IMR-90 (cell line): ENCODE measurements at regions not wholly inside any gene's neighbourhood (a gene's known extent, or its start where the extent isn't known, plus 50 kb on each side); places are given as distances from the start of the nearest gene placed in this dataset.

Source experiments
- ATAC-seq: fragments of 200-7000 bp; cut with Tn5 transposase; 2 replicates; pipeline ENCODE4 v1.9.1; 2020; ENCODE audit warnings: low read depth, mild to moderate bottlenecking, moderate library complexity
- BruUV-seq: library from RNA; stranded (reverse); fragments of 400-500 nt; replicated peaks from 2 replicates; lab custom pipeline; 2021; lab: Mats Ljungman, UMichigan
- CTCF ChIA-PET: fragments of 300-600 bp; formaldehyde crosslinking; extraction: SDS; loops from one replicate; lab custom pipeline; 2021; ENCODE audit warnings: antibody characterized with exemption; lab: Yijun Ruan, JAX
- POLR2A ChIA-PET: fragments of 300-600 bp; sonication (Branson Sonifier 250); formaldehyde crosslinking; loops from one replicate; lab custom pipeline; 2022; ENCODE audit warnings: antibody characterized with exemption; ENCODE audit not compliant: unreplicated experiment; lab: Charles Lee
- DNase-seq: peaks from one replicate; pipeline ENCODE4 v3.0.0; 2013
- H2AFZ ChIP-seq: replicated peaks from 2 replicates; pipeline ENCODE3; 2013; ENCODE audit warnings: low read length, mild to moderate bottlenecking; ENCODE audit not compliant: poor library complexity
- H2AK5ac ChIP-seq: 2 replicates; pipeline ENCODE4 v1.6.1; 2013; ENCODE audit warnings: low read depth, low read length, inconsistent platforms
- H2AK9ac ChIP-seq: replicated peaks from 2 replicates; pipeline ENCODE3; 2013; ENCODE audit warnings: mild to moderate bottlenecking, low read depth, low read length, moderate library complexity; ENCODE audit not compliant: poor library complexity
- H2BK120ac ChIP-seq: 2 replicates; pipeline ENCODE4 v1.6.1; 2013; ENCODE audit warnings: low read depth, low read length, inconsistent platforms
- H2BK15ac ChIP-seq: 3 replicates; pipeline ENCODE4 v1.6.1; 2013; ENCODE audit warnings: low read depth, low read length, inconsistent platforms
- H2BK20ac ChIP-seq: 2 replicates; pipeline ENCODE4 v1.6.1; 2013; ENCODE audit warnings: low read depth, mild to moderate bottlenecking, inconsistent platforms, low read length, moderate library complexity
- H2BK5ac ChIP-seq: 2 replicates; pipeline ENCODE4 v1.6.1; 2013; ENCODE audit warnings: mild to moderate bottlenecking, low read depth, low read length, inconsistent platforms; ENCODE audit not compliant: poor library complexity, severe bottlenecking
- H3K14ac ChIP-seq: replicated peaks from 2 replicates; pipeline ENCODE4 v1.6.1; 2013; ENCODE audit warnings: low read depth, low read length, inconsistent platforms
- H3K18ac ChIP-seq: 2 replicates; pipeline ENCODE4 v1.6.1; 2013; ENCODE audit warnings: low read depth, low read length, control low read depth
- H3K23ac ChIP-seq: 2 replicates; pipeline ENCODE4 v1.6.1; 2013; ENCODE audit warnings: low read depth, low read length, inconsistent platforms
- H3K27ac ChIP-seq: 2 replicates; pipeline ENCODE4 v1.5.1; 2013; ENCODE audit warnings: mild to moderate bottlenecking, control low read depth, low read length; ENCODE audit not compliant: insufficient read depth
- H3K27me3 ChIP-seq: 2 replicates; pipeline ENCODE4 v1.6.1; 2013; ENCODE audit warnings: low read length; ENCODE audit not compliant: control insufficient read depth, insufficient read depth
- H3K36me3 ChIP-seq: 2 replicates; pipeline ENCODE4 v1.6.1; 2013; ENCODE audit warnings: low read length, mixed read lengths; ENCODE audit not compliant: control insufficient read depth, insufficient read depth
- H3K4ac ChIP-seq: 2 replicates; pipeline ENCODE4 v1.6.1; 2013; ENCODE audit warnings: low read depth, low read length, inconsistent platforms
- H3K4me1 ChIP-seq: 2 replicates; pipeline ENCODE4 v1.6.1; 2013; ENCODE audit warnings: low read length, mixed read lengths; ENCODE audit not compliant: control insufficient read depth, insufficient read depth
- H3K4me2 ChIP-seq: 2 replicates; pipeline ENCODE4 v1.6.1; 2013; ENCODE audit warnings: low read depth, mild to moderate bottlenecking, control low read depth, low read length, moderate library complexity
- H3K4me3 ChIP-seq: 2 replicates; pipeline ENCODE4 v1.5.1; 2013; ENCODE audit warnings: low read depth, mild to moderate bottlenecking, control low read depth, low read length, moderate library complexity; ENCODE audit not compliant: insufficient read depth
- H3K56ac ChIP-seq: 2 replicates; pipeline ENCODE4 v1.6.1; 2013; ENCODE audit warnings: low read length, inconsistent platforms; ENCODE audit not compliant: insufficient read depth; ENCODE audit errors: extremely low read depth
- H3K79me1 ChIP-seq, 2 experiments: 2 replicates each; pipeline ENCODE4 v1.6.1; 2013; ENCODE audit warnings: low read length in 2 of 2, inconsistent platforms in 1 of 2, low read depth in 1 of 2
- H3K9ac ChIP-seq: 2 replicates; pipeline ENCODE4 v1.6.1; 2013; ENCODE audit warnings: low read depth, low read length, control low read depth
- H3K9me1 ChIP-seq: 2 replicates; pipeline ENCODE4 v1.6.1; 2013; ENCODE audit warnings: low read length, inconsistent platforms; ENCODE audit not compliant: insufficient read depth
- H3K9me3 ChIP-seq: 2 replicates; pipeline ENCODE4 v1.6.1; 2013; ENCODE audit warnings: low read length; ENCODE audit not compliant: control insufficient read depth, insufficient read depth
- H4K20me1 ChIP-seq: 2 replicates; pipeline ENCODE4 v1.6.1; 2013; ENCODE audit warnings: low read length, inconsistent platforms; ENCODE audit not compliant: insufficient read depth
- H4K5ac ChIP-seq: 2 replicates; pipeline ENCODE4 v1.6.1; 2013; ENCODE audit warnings: mild to moderate bottlenecking, low read depth, low read length, control low read depth
- H4K8ac ChIP-seq, 2 experiments: 2 replicates each; pipeline ENCODE4 v1.6.1; 2013; ENCODE audit warnings: low read depth in 2 of 2, low read length in 2 of 2, control low read depth in 1 of 2, inconsistent platforms in 1 of 2
- H4K91ac ChIP-seq: 2 replicates; pipeline ENCODE4 v1.6.1; 2013; ENCODE audit warnings: low read depth, low read length, inconsistent platforms; ENCODE audit not compliant: insufficient read depth
- FOS ChIP-seq: fragments of 150-350 bp; IDR thresholded peaks from 2 replicates; pipeline ENCODE4 v1.6.1; 2016; ENCODE audit warnings: low read depth, low read length
- NFE2L2 ChIP-seq: fragments of 150-350 bp; IDR thresholded peaks from 2 replicates; pipeline ENCODE4 v1.6.1; 2016; ENCODE audit warnings: low read depth, mild to moderate bottlenecking, low read length
- RAD21 ChIP-seq: IDR thresholded peaks from 2 replicates; pipeline ENCODE4 v1.6.1; 2012; ENCODE audit warnings: low read length, improper control_type of control experiment
- RFX5 ChIP-seq: IDR thresholded peaks from 2 replicates; pipeline ENCODE4 v1.8.0; 2012; ENCODE audit warnings: low read depth, mild to moderate bottlenecking, low read length, moderate library complexity
- SMC3 ChIP-seq: fragments of 150-350 bp; IDR thresholded peaks from 2 replicates; pipeline ENCODE4 v1.6.1; 2016; ENCODE audit warnings: low read depth, mild to moderate bottlenecking, antibody characterized with exemption, low read length, moderate library complexity
- WGBS, 2 experiments: methylation state at CpG; one replicate each; pipeline versions ENCODE4 v1.1.5 to v1.1.7; 2013; ENCODE audit warnings: missing lambda C conversion rate in 2 of 2; ENCODE audit not compliant: insufficient read length in 1 of 2; ENCODE audit errors: extremely low coverage in 2 of 2; 5-methylcytosine and 5-hydroxymethylcytosine counted together
- dilution Hi-C: fragments of 300-500 bp; cut with HindIII; formaldehyde crosslinking; loops from one replicate; pipeline ENCODE4 v1.14.3; 2018; ENCODE audit warnings: low sequenced_read_pairs; ENCODE audit not compliant: unreplicated experiment
- in situ Hi-C: fragments of 300-500 bp; cut with MboI; formaldehyde crosslinking; loops from 3 replicates; pipeline ENCODE4 v1.14.3; 2019; ENCODE audit warnings: low sequenced_read_pairs, inconsistent platforms, mixed read lengths
- intact Hi-C: fragments of 100-400 bp; cut with micrococcal nuclease; formaldehyde crosslinking; loops from 2 replicates; pipeline ENCODE4 v1.10.0; 2022
- TF ChIP-seq, protein P1 (sequence below): fragments of 150-350 bp; IDR thresholded peaks from 2 replicates; pipeline ENCODE4 v1.6.1; 2017; ENCODE audit warnings: mild to moderate bottlenecking, antibody characterized with exemption, low read length, low read depth
- TF ChIP-seq, protein P2 (sequence below): fragments of 150-350 bp; IDR thresholded peaks from 2 replicates; pipeline ENCODE4 v1.6.1; 2016; ENCODE audit warnings: low read depth, mild to moderate bottlenecking, low read length, moderate library complexity, borderline replicate concordance
- TF ChIP-seq, protein P3 (sequence below): conservative IDR thresholded peaks from 2 replicates; pipeline ENCODE4 v1.5.1; 2012; ENCODE audit warnings: mild to moderate bottlenecking, low read depth, low read length, improper control_type of control experiment

DNA sequence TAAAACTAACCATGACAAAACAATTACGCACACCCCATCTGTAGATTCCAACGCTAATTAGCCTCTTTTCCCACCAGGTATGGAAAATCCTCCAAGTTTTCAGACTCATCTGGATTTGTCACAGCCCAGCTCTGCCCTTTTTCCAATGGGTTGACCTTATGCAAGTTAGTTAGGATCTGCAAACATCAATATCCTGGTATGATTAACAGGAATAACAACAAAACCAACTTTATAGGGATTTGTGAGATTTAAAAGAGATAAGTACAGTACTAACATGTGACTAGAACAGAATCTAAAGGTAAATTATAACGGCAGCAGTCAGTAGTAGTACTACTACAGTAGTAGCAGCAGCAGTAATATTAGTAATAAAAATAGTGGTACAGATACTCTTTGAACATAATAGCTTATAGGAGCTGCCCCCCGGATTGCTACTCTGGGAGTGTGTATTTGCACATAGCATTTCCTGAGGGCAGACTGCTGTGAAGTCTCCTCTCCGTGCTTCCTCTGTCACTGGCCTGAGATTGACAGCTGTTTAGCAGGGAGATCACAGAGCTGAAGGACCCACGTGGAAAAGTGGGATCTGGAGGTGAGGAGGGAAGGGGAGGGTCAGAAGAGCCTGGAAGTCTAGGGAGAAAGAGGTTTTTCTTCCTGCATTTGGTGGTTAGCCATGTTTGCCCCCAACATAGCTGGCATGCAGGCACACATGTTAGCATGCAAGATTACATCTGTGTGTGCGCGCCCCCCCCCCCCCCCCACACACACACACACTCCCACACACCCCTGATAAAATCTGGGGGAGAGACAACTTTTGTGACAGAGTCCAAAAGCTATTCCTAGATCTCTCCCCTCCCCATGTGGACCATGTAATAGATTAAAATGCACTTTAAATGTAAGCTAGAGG, 73.3 kb upstream of the FAM171A1 start:
- Histone ChIP-seq H4K8ac (no peak overlapping the region), H3K9me1 (no peaks in the 10 kb centered on the region), H3K27me3 (peaks cover 24% of the 10 kb centered on the region), H4K91ac (no peak overlapping the region), H3K4me1 (no peaks in the 10 kb centered on the region), H2BK20ac (no peak overlapping the region), H3K18ac (no peak overlapping the region), H4K20me1 (no peaks in the 10 kb centered on the region), H2BK120ac (no peak overlapping the region), H3K9me3 (peaks cover 2% of the 10 kb centered on the region; the same call in 1 of the 2 replicates), H4K5ac (no peak overlapping the region), H2AK9ac (no peak overlapping the region), H3K4me2 (no peak overlapping the region), H3K4me3 (no peak overlapping the region), H2BK5ac (no peak overlapping the region), H3K36me3 (no peaks in the 10 kb centered on the region), H2AK5ac (no peak overlapping the region), H2AFZ (peak overlapping the region; percentile 37), H3K27ac (no peak overlapping the region), H3K56ac (no peak overlapping the region), H3K4ac (no peak overlapping the region), H3K23ac (no peak overlapping the region), H2BK15ac (no peak overlapping the region), H3K9ac (no peak overlapping the region), H3K79me1 (no peaks in the 10 kb centered on the region), H3K14ac (no peak overlapping the region)
- intact Hi-C loops: no loop called here
- in situ Hi-C loops: no loop called here
- BruUV-seq: no TSS peak
- no peak for DNase-seq
- CTCF ChIA-PET: interaction anchor here (1.0 to 1.6 kb wide), 3 partner anchors 11 to 275 kb away, joined by 4 to 6 read pairs (median 5); partner anchors contain the start of gene ITGA8
- no peak for ATAC-seq
- dilution Hi-C loops: no loop called here
- TF ChIP-seq, protein P1, sequence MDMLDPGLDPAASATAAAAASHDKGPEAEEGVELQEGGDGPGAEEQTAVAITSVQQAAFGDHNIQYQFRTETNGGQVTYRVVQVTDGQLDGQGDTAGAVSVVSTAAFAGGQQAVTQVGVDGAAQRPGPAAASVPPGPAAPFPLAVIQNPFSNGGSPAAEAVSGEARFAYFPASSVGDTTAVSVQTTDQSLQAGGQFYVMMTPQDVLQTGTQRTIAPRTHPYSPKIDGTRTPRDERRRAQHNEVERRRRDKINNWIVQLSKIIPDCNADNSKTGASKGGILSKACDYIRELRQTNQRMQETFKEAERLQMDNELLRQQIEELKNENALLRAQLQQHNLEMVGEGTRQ: no peak
- TF ChIP-seq RFX5: no peak
- TF ChIP-seq FOS: no peak
- TF ChIP-seq, protein P2, sequence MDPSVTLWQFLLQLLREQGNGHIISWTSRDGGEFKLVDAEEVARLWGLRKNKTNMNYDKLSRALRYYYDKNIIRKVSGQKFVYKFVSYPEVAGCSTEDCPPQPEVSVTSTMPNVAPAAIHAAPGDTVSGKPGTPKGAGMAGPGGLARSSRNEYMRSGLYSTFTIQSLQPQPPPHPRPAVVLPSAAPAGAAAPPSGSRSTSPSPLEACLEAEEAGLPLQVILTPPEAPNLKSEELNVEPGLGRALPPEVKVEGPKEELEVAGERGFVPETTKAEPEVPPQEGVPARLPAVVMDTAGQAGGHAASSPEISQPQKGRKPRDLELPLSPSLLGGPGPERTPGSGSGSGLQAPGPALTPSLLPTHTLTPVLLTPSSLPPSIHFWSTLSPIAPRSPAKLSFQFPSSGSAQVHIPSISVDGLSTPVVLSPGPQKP: no peak
- TF ChIP-seq RAD21: no peak
- TF ChIP-seq SMC3: no peak
- TF ChIP-seq, protein P3, sequence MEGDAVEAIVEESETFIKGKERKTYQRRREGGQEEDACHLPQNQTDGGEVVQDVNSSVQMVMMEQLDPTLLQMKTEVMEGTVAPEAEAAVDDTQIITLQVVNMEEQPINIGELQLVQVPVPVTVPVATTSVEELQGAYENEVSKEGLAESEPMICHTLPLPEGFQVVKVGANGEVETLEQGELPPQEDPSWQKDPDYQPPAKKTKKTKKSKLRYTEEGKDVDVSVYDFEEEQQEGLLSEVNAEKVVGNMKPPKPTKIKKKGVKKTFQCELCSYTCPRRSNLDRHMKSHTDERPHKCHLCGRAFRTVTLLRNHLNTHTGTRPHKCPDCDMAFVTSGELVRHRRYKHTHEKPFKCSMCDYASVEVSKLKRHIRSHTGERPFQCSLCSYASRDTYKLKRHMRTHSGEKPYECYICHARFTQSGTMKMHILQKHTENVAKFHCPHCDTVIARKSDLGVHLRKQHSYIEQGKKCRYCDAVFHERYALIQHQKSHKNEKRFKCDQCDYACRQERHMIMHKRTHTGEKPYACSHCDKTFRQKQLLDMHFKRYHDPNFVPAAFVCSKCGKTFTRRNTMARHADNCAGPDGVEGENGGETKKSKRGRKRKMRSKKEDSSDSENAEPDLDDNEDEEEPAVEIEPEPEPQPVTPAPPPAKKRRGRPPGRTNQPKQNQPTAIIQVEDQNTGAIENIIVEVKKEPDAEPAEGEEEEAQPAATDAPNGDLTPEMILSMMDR: no peak
- no peak for TF ChIP-seq NFE2L2
- WGBS, 2 experiments: no CpG with 5 or more reads among the region's 8 CpGs
- POLR2A ChIA-PET: no interaction called here
